Liver (tissue), 8 donors: ENCODE measurements at regions not wholly inside any gene's neighbourhood (a gene's known extent, or its start where the extent isn't known, plus 50 kb on each side); places are given as distances from the start of the nearest gene placed in this dataset.
A peak's percentile ranks its signal among the peaks of the same experiment; 100 is the strongest.

Experiments
- DNase-seq: peaks from one replicate; pipeline ENCODE4 v3.0.0-alpha.2; 2017; ENCODE audit warnings: low spot score
- H3K27ac ChIP-seq, 2 donors: one replicate each; pipeline ENCODE4 v1.7.0; 2013; ENCODE audit warnings: inconsistent platforms in 2 of 2, low read length in 2 of 2, control low read depth in 1 of 2, low read depth in 1 of 2, mild to moderate bottlenecking in 1 of 2
- H3K27me3 ChIP-seq, 4 donors: one replicate each; pipeline versions ENCODE4 v1.6.1 to v1.7.0; 2013; ENCODE audit warnings: low read length in 3 of 4, inconsistent platforms in 1 of 4, mild to moderate bottlenecking in 1 of 4, moderate library complexity in 1 of 4; ENCODE audit not compliant: control insufficient read depth in 4 of 4, insufficient read depth in 4 of 4
- H3K36me3 ChIP-seq, 4 donors: one replicate each; pipeline versions ENCODE4 v1.6.1 to v1.7.0; 2013; ENCODE audit warnings: low read length in 3 of 4, mild to moderate bottlenecking in 3 of 4, low read depth in 1 of 4, moderate library complexity in 1 of 4; ENCODE audit not compliant: control insufficient read depth in 4 of 4, insufficient read depth in 3 of 4
- H3K4me1 ChIP-seq, 4 donors: one replicate each; pipeline versions ENCODE4 v1.6.1 to v1.7.0; 2013; ENCODE audit warnings: low read length in 3 of 4, mild to moderate bottlenecking in 3 of 4, moderate library complexity in 1 of 4; ENCODE audit not compliant: control insufficient read depth in 4 of 4, insufficient read depth in 4 of 4
- H3K4me3 ChIP-seq, 3 donors: one replicate each; pipeline versions ENCODE4 v1.6.1 to v1.7.0; 2013; ENCODE audit warnings: low read length in 3 of 3, control low read depth in 1 of 3, low read depth in 1 of 3, mild to moderate bottlenecking in 1 of 3
- H3K9ac ChIP-seq, 2 donors: one replicate each; pipeline ENCODE4 v1.7.0; 2013; ENCODE audit warnings: low read length in 2 of 2, mild to moderate bottlenecking in 2 of 2, moderate library complexity in 2 of 2, control low read depth in 1 of 2, low read depth in 1 of 2
- H3K9me3 ChIP-seq, 4 donors: one replicate each; pipeline versions ENCODE4 v1.6.1 to v1.7.0; 2013; ENCODE audit warnings: low read length in 3 of 4; ENCODE audit not compliant: control insufficient read depth in 4 of 4
- ATF3 ChIP-seq: IDR thresholded peaks from 2 replicates; pipeline ENCODE4 v1.6.1; 2016; ENCODE audit warnings: antibody characterized with exemption
- CTCF ChIP-seq: fragments of 150-350 bp; IDR thresholded peaks from 2 replicates; pipeline ENCODE4 v1.5.1; 2017; ENCODE audit warnings: improper control_type of control experiment, low read depth, low read length; ENCODE audit not compliant: missing input control
- EGR1 ChIP-seq, 2 donors: IDR thresholded peaks; 2 replicates each; pipeline ENCODE4 v1.6.1; 2016 to 2018; ENCODE audit warnings: antibody characterized with exemption in 2 of 2, low read depth in 2 of 2
- FOXA1 ChIP-seq: IDR thresholded peaks from 2 replicates; pipeline ENCODE4 v1.6.1; 2016; ENCODE audit warnings: antibody characterized with exemption
- FOXA2 ChIP-seq: IDR thresholded peaks from 2 replicates; pipeline ENCODE4 v1.6.1; 2016; ENCODE audit warnings: antibody characterized with exemption
- GABPA ChIP-seq, 2 donors: IDR thresholded peaks in 1 of 2; conservative IDR thresholded peaks in 1 of 2; 2 replicates each; pipeline ENCODE4 v1.6.1; 2016; ENCODE audit warnings: antibody characterized with exemption in 2 of 2, mild to moderate bottlenecking in 1 of 2, moderate library complexity in 1 of 2
- HNF4A ChIP-seq, 2 donors: conservative IDR thresholded peaks; 2 replicates each; pipeline ENCODE4 v1.6.1; 2016; ENCODE audit warnings: antibody characterized with exemption in 2 of 2, mild to moderate bottlenecking in 2 of 2
- HNF4G ChIP-seq: IDR thresholded peaks from 2 replicates; pipeline ENCODE4 v1.6.1; 2016; ENCODE audit warnings: antibody characterized with exemption
- JUND ChIP-seq, 2 donors: IDR thresholded peaks; 2 replicates each; pipeline ENCODE4 v1.6.1; 2016; ENCODE audit warnings: antibody characterized with exemption in 2 of 2
- MAX ChIP-seq: IDR thresholded peaks from 2 replicates; pipeline ENCODE4 v1.6.1; 2016; ENCODE audit warnings: antibody characterized with exemption
- NR2F2 ChIP-seq: IDR thresholded peaks from 2 replicates; pipeline ENCODE4 v1.6.1; 2016; ENCODE audit warnings: antibody characterized with exemption
- RAD21 ChIP-seq, 2 donors: IDR thresholded peaks; 2 replicates each; pipeline ENCODE4 v1.6.1; 2016; ENCODE audit warnings: antibody characterized with exemption in 2 of 2, mild to moderate bottlenecking in 2 of 2
- REST ChIP-seq: IDR thresholded peaks from 2 replicates; pipeline ENCODE4 v1.6.1; 2016; ENCODE audit warnings: antibody characterized with exemption, mild to moderate bottlenecking
- RXRA ChIP-seq, 2 donors: IDR thresholded peaks; 2 replicates each; pipeline ENCODE4 v1.6.1; 2017 to 2018; ENCODE audit warnings: antibody characterized with exemption in 2 of 2, mild to moderate bottlenecking in 1 of 2
- SP1 ChIP-seq: IDR thresholded peaks from 2 replicates; pipeline ENCODE4 v1.6.1; 2018; ENCODE audit warnings: antibody characterized with exemption, mild to moderate bottlenecking
- TAF1 ChIP-seq: conservative IDR thresholded peaks from 2 replicates; pipeline ENCODE4 v1.6.1; 2016; ENCODE audit warnings: antibody characterized with exemption, mild to moderate bottlenecking
- ZBTB33 ChIP-seq: IDR thresholded peaks from 2 replicates; pipeline ENCODE4 v1.6.1; 2016; ENCODE audit warnings: antibody characterized with exemption
- WGBS: extraction: QIAGEN DNeasy Blood & Tissue Kit; methylation state at CpG from one replicate; pipeline ENCODE4 v1.1.7; 2013; 5-methylcytosine and 5-hydroxymethylcytosine counted together
- donor health status: healthy.
- donor health status: healthy.
- donor health status: healthy.
- donor health status: healthy.
- donor health status: healthy.

GRCh38 chr7:25860275-25861163 is 291.5 kb upstream of the NFE2L3 start:
- no peak overlapping the region for H3K9ac ChIP-seq
- peaks cover 0 to 4% (median 2%) of the 10 kb centered on the region in 4 donors for H3K4me1 ChIP-seq
- H3K9me3 ChIP-seq, result peaks cover 0 to 34% (median 7%) of the 10 kb centered on the region in 4 donors
- peak; percentile 35 for DNase-seq
- H3K36me3 ChIP-seq, result no peaks in the 10 kb centered on the region
- WGBS, result 19% methylated on average over 36 of the region's 36 CpGs
- TF ChIP-seq RAD21 (IDR thresholded peaks at IDR 0.05) (no peak), SP1 (no peak), REST (no peak), HNF4G (no peak), GABPA (IDR thresholded peaks at IDR 0.05 in 1 of 2, conservative IDR thresholded peaks at IDR 0.05 in 1 of 2) (no peak), ATF3 (no peak), RXRA (IDR thresholded peaks at IDR 0.05) (no peak), CTCF (no peak), JUND (IDR thresholded peaks at IDR 0.05) (no peak), EGR1 (IDR thresholded peaks at IDR 0.05; ENCODE audit: low read depth in 2 of 2) (no peak), FOXA2 (no peak), HNF4A (conservative IDR thresholded peaks at IDR 0.05) (no peak), NR2F2 (no peak), TAF1 (no peak), ZBTB33 (no peak), FOXA1 (no peak), MAX (no peak)
- H3K27ac ChIP-seq, result no peak overlapping the region
- H3K4me3 ChIP-seq, result no peak overlapping the region
- peaks cover 9 to 67% (median 32%) of the 10 kb centered on the region in 4 donors for H3K27me3 ChIP-seq
